H1 (cell line): ENCODE measurements at regions not wholly inside any gene's neighbourhood (a gene's known extent, or its start where the extent isn't known, plus 50 kb on each side); places are given as distances from the start of the nearest gene placed in this dataset.
A peak's percentile ranks its signal among the peaks of the same experiment; 100 is the strongest.

Source experiments
- CTCF ChIA-PET: fragments of 300-600 bp; sonication (Branson Sonifier 250); formaldehyde crosslinking; loops from one replicate; lab custom pipeline; 2021; ENCODE audit not compliant: partially characterized antibody; lab: Charles Lee
- POLR2A ChIA-PET: fragments of 300-600 bp; sonication (Branson Sonifier 250); formaldehyde crosslinking; loops from one replicate; lab custom pipeline; 2021; ENCODE audit warnings: inconsistent platforms; ENCODE audit not compliant: partially characterized antibody; lab: Charles Lee
- DNase-seq, 2 experiments: peaks; one replicate each; pipeline versions ENCODE4 v3.0.0 to v3.0.0-alpha.2; 2010 to 2022; ENCODE audit warnings: low spot score in 2 of 2, low read depth in 1 of 2, mixed read lengths in 1 of 2
- FAIRE-seq: peaks from 2 replicates; lab custom pipeline; 2011; peaks lifted over from hg19 to GRCh38; lab: Jason Lieb, UNC
- H2AFZ ChIP-seq: 2 replicates; pipeline ENCODE4 v1.8.1; 2012; ENCODE audit warnings: low read length, inconsistent platforms
- H2AK5ac ChIP-seq: 2 replicates; pipeline ENCODE4 v1.6.1; 2013; ENCODE audit warnings: low read depth, low read length
- H2BK120ac ChIP-seq: replicated peaks from 2 replicates; pipeline ENCODE3; 2013; ENCODE audit warnings: low read depth, low read length, inconsistent platforms
- H2BK12ac ChIP-seq: 2 replicates; pipeline ENCODE4 v1.6.1; 2013; ENCODE audit warnings: low read depth, low read length
- H2BK15ac ChIP-seq: 2 replicates; pipeline ENCODE4 v1.6.1; 2013; ENCODE audit warnings: low read length
- H2BK20ac ChIP-seq: 2 replicates; pipeline ENCODE4 v1.6.1; 2013; ENCODE audit warnings: low read length
- H2BK5ac ChIP-seq: 2 replicates; pipeline ENCODE4 v1.6.1; 2013; ENCODE audit warnings: low read depth, low read length
- H3K14ac ChIP-seq: 2 replicates; pipeline ENCODE4 v1.6.1; 2013; ENCODE audit warnings: inconsistent platforms; ENCODE audit not compliant: insufficient read length
- H3K18ac ChIP-seq: 2 replicates; pipeline ENCODE4 v1.6.1; 2013; ENCODE audit warnings: low read length; ENCODE audit errors: extremely low read depth
- H3K23ac ChIP-seq: 2 replicates; pipeline ENCODE4 v1.6.1; 2013; ENCODE audit warnings: inconsistent platforms; ENCODE audit not compliant: insufficient read length
- H3K23me2 ChIP-seq: 2 replicates; pipeline ENCODE4 v1.6.1; 2013; ENCODE audit warnings: low read depth, low read length
- H3K27ac ChIP-seq: 2 replicates; pipeline ENCODE4 v1.6.1; 2011; ENCODE audit warnings: low read depth, low read length, inconsistent platforms
- H3K27me3 ChIP-seq, 4 experiments: replicated peaks in 1 of 4; 1 replicate in 1 of 4; 2 replicates in 3 of 4; pipeline versions ENCODE4 v1.6.1 to v1.8.1; 2011 to 2013; ENCODE audit warnings: low read length in 3 of 4, mild to moderate bottlenecking in 3 of 4, inconsistent platforms in 2 of 4, mixed read lengths in 2 of 4, moderate library complexity in 1 of 4; ENCODE audit not compliant: control insufficient read depth in 3 of 4, insufficient read depth in 3 of 4; ENCODE audit errors: extremely low read depth in 1 of 4
- H3K36me3 ChIP-seq, 4 experiments: 2 replicates each; pipeline versions ENCODE4 v1.6.1 to v1.8.1; 2011 to 2013; ENCODE audit warnings: mild to moderate bottlenecking in 4 of 4, low read length in 3 of 4, moderate library complexity in 2 of 4, control low read depth in 1 of 4, inconsistent platforms in 1 of 4; ENCODE audit not compliant: insufficient read depth in 4 of 4, control insufficient read depth in 2 of 4
- H3K4ac ChIP-seq: replicated peaks from 2 replicates; pipeline ENCODE3; 2013; ENCODE audit warnings: low read length, low read depth, mixed read lengths, inconsistent platforms; ENCODE audit not compliant: insufficient read length
- H3K4me1 ChIP-seq, 4 experiments: replicated peaks in 1 of 4; 1 replicate in 1 of 4; 2 replicates in 3 of 4; pipeline versions ENCODE4 v1.6.1 to v1.8.1; 2011 to 2013; ENCODE audit warnings: low read length in 3 of 4, inconsistent platforms in 2 of 4, mixed read lengths in 1 of 4; ENCODE audit not compliant: insufficient read depth in 4 of 4, control insufficient read depth in 3 of 4
- H3K4me2 ChIP-seq, 2 experiments: 2 replicates each; pipeline versions ENCODE4 v1.6.1 to v1.8.1; 2011 to 2013; ENCODE audit warnings: low read depth in 2 of 2, low read length in 2 of 2, control low read depth in 1 of 2, inconsistent platforms in 1 of 2, mild to moderate bottlenecking in 1 of 2; ENCODE audit not compliant: insufficient read depth in 1 of 2
- H3K4me3 ChIP-seq, 4 experiments: fragments of 200-600, 300-600 bp in 1 of 4; sonication (generic), shearing (Covaris generic), sonication (Bioruptor Twin) in 1 of 4; 2 replicates each; pipeline versions ENCODE4 v1.5.1 to v1.8.1; 2011 to 2016; ENCODE audit warnings: low read length in 4 of 4, low read depth in 3 of 4, control low read depth in 2 of 4, inconsistent platforms in 2 of 4, mild to moderate bottlenecking in 2 of 4, mixed read lengths in 1 of 4, moderate library complexity in 1 of 4; ENCODE audit not compliant: insufficient read depth in 2 of 4; ENCODE audit errors: extremely low read depth in 1 of 4
- H3K56ac ChIP-seq: replicated peaks from 2 replicates; pipeline ENCODE3; 2013; ENCODE audit warnings: low read depth, mild to moderate bottlenecking, mixed read lengths, low read length, inconsistent platforms; ENCODE audit not compliant: insufficient read length
- H3K79me1 ChIP-seq: 2 replicates; pipeline ENCODE4 v1.6.1; 2013; ENCODE audit warnings: low read depth, low read length, control low read depth
- H3K79me2 ChIP-seq, 2 experiments: 2 replicates each; pipeline versions ENCODE4 v1.6.1 to v1.8.1; 2012 to 2013; ENCODE audit warnings: low read length in 2 of 2, mild to moderate bottlenecking in 2 of 2, inconsistent platforms in 1 of 2; ENCODE audit not compliant: insufficient read depth in 2 of 2, control insufficient read depth in 1 of 2
- H3K9ac ChIP-seq, 4 experiments: replicated peaks in 1 of 4; 1 replicate in 1 of 4; 2 replicates in 3 of 4; pipeline versions ENCODE4 v1.6.1 to v1.8.1; 2011 to 2013; ENCODE audit warnings: low read depth in 3 of 4, low read length in 3 of 4, control low read depth in 2 of 4, mild to moderate bottlenecking in 2 of 4, moderate library complexity in 2 of 4, inconsistent platforms in 1 of 4; ENCODE audit errors: extremely low read depth in 1 of 4
- H3K9me3 ChIP-seq, 2 experiments: 2 replicates each; pipeline versions ENCODE4 v1.6.1 to v1.8.1; 2012 to 2013; ENCODE audit warnings: mild to moderate bottlenecking in 2 of 2, moderate library complexity in 2 of 2, control low read depth in 1 of 2, inconsistent platforms in 1 of 2, low read depth in 1 of 2, low read length in 1 of 2, mixed read lengths in 1 of 2; ENCODE audit not compliant: insufficient read depth in 2 of 2
- H4K20me1 ChIP-seq, 2 experiments: replicated peaks in 1 of 2; 2 replicates each; pipeline versions ENCODE3 to v1.8.1; 2011 to 2013; ENCODE audit warnings: inconsistent platforms in 2 of 2, low read length in 2 of 2, mild to moderate bottlenecking in 1 of 2; ENCODE audit not compliant: insufficient read depth in 2 of 2, control insufficient read depth in 1 of 2
- H4K5ac ChIP-seq: 2 replicates; pipeline ENCODE4 v1.6.1; 2013; ENCODE audit warnings: low read length, low read depth, mixed read lengths, inconsistent platforms; ENCODE audit not compliant: insufficient read length
- H4K8ac ChIP-seq: 2 replicates; pipeline ENCODE4 v1.8.0; 2013; ENCODE audit warnings: mild to moderate bottlenecking, moderate library complexity, low read length, inconsistent platforms; ENCODE audit not compliant: insufficient read depth; ENCODE audit errors: extremely low read depth
- H4K91ac ChIP-seq: replicated peaks from 2 replicates; pipeline ENCODE3; 2013; ENCODE audit warnings: low read length, mixed read lengths, inconsistent platforms; ENCODE audit not compliant: insufficient read length
- E2F6 ChIP-seq: IDR thresholded peaks from 2 replicates; pipeline ENCODE4 v1.6.1; 2012; ENCODE audit warnings: inconsistent platforms
- KDM4A ChIP-seq: IDR thresholded peaks from one replicate; pipeline ENCODE4 v1.7.1; 2012; ENCODE audit warnings: low read depth, mild to moderate bottlenecking, moderate library complexity, low read length, inconsistent platforms; ENCODE audit not compliant: severe bottlenecking
- MAX ChIP-seq: IDR thresholded peaks from 2 replicates; pipeline ENCODE4 v1.6.1; 2012; ENCODE audit warnings: inconsistent platforms
- TAF1 ChIP-seq: IDR thresholded peaks from 2 replicates; pipeline ENCODE4 v1.6.1; 2011; ENCODE audit warnings: mild to moderate bottlenecking, low read depth, low read length
- TBP ChIP-seq: IDR thresholded peaks from 2 replicates; pipeline ENCODE4 v1.6.1; 2011; ENCODE audit warnings: low read depth, low read length, improper control_type of control experiment
- TCF12 ChIP-seq: IDR thresholded peaks from 2 replicates; pipeline ENCODE4 v1.6.1; 2011; ENCODE audit warnings: low read depth, mild to moderate bottlenecking, low read length
- WGBS, 2 experiments: shearing (Covaris generic) in 1 of 2; methylation state at CpG; one replicate each; pipeline versions ENCODE4 v1.1.6 to v1.1.7; 2013 to 2015; ENCODE audit warnings: low lambda C conversion rate in 2 of 2, mixed read lengths in 2 of 2, inconsistent platforms in 1 of 2, low coverage in 1 of 2, missing lambda C conversion rate in 1 of 2; ENCODE audit not compliant: insufficient replicate concordance in 2 of 2, insufficient coverage in 1 of 2, insufficient read length in 1 of 2; ENCODE audit errors: extremely low coverage in 1 of 2, missing lambda C conversion rate in 1 of 2; 5-methylcytosine and 5-hydroxymethylcytosine counted together

- H2BK20ac ChIP-seq, result no peak overlapping the region
- ChIA-PET CTCF (interaction anchor here (0.6 to 3.2 kb wide), 5 partner anchors 12 to 272 kb away, joined by 3 to 22 read pairs (median 4); no protein-coding TSS in a partner anchor), POLR2A (no interaction called here)
- H3K4me1 ChIP-seq, result peaks cover 0 to 9% (median 3%) of the 10 kb centered on the region in 4 experiments; a peak in 4 of 7 replicates
- H3K4me3 ChIP-seq, result peak overlapping the region; percentile 38 to 89 (median 64)
- no peak overlapping the region for H4K91ac ChIP-seq
- no peak overlapping the region for H3K27ac ChIP-seq
- H3K14ac ChIP-seq, result no peak overlapping the region
- H3K23ac ChIP-seq, result no peak overlapping the region
- H3K9me3 ChIP-seq, result no peaks in the 10 kb centered on the region
- H2AK5ac ChIP-seq, result no peak overlapping the region
- DNase-seq (peak in 1 of 2 experiments; percentile 69), FAIRE-seq (no peak)
- WGBS, 2 experiments, result 2% methylated on average over 21 of the region's 108 CpGs; no CpG with 5 or more reads in 1 of the 2 experiments
- peak overlapping the region; percentile 77 to 96 for H3K4me2 ChIP-seq
- no peaks in the 10 kb centered on the region for H3K79me1 ChIP-seq
- no peaks in the 10 kb centered on the region for H3K36me3 ChIP-seq
- 0 out of 2 replicates have a peak, but pooled peaks have one; percentile 11 for TF ChIP-seq TAF1
- TF ChIP-seq TBP, result no peak
- peak; percentile 72 for TF ChIP-seq KDM4A
- peak; percentile 24; the same call in 1 of the 2 replicates for TF ChIP-seq MAX
- 0 out of 2 replicates have a peak, but pooled peaks have one; percentile 47 for TF ChIP-seq TCF12
- TF ChIP-seq E2F6, result peak; percentile 44
- no peak overlapping the region for H3K4ac ChIP-seq
- no peak overlapping the region for H2BK120ac ChIP-seq
- peaks cover 0 to 4% of the 10 kb centered on the region in 2 experiments for H4K20me1 ChIP-seq
- H3K27me3 ChIP-seq, result peaks cover 5 to 27% (median 17%) of the 10 kb centered on the region in 4 experiments
- peaks cover 7% of the 10 kb centered on the region for H3K23me2 ChIP-seq
- H2BK12ac ChIP-seq, result no peak overlapping the region
- H3K79me2 ChIP-seq, result no peaks in the 10 kb centered on the region
- H3K9ac ChIP-seq, result 0 out of 7 replicates have a peak overlapping the region, but pooled peaks of 1 of the 4 experiments have one; percentile 13
- no peak overlapping the region for H4K5ac ChIP-seq
- H2AFZ ChIP-seq, result peak overlapping the region; percentile 25; the same call in 1 of the 2 replicates
- no peak overlapping the region for H3K56ac ChIP-seq
- no peak overlapping the region for H2BK15ac ChIP-seq
- no peak overlapping the region for H2BK5ac ChIP-seq
- peak overlapping the region; percentile 84; the same call in 1 of the 2 replicates for H4K8ac ChIP-seq
- peak overlapping the region; percentile 63; the same call in 1 of the 2 replicates for H3K18ac ChIP-seq
Observed at GRCh38 chr7:18086165-18087025, 58.7 kb upstream of the PRPS1L1 start.
